Sigmoid colon (tissue), 4 donors: ENCODE measurements at regions not wholly inside any gene's neighbourhood (a gene's known extent, or its start where the extent isn't known, plus 50 kb on each side); places are given as distances from the start of the nearest gene placed in this dataset.

Experiments
- CTCF ChIP-seq, 4 experiments: fragments of 450-650 bp in 3 of 4; fragments of 200-600 bp in 1 of 4; IDR thresholded peaks; one replicate each; pipeline ENCODE4 v1.5.1; 2016 to 2019; ENCODE audit warnings: antibody characterized with exemption in 4 of 4, mild to moderate bottlenecking in 3 of 4, moderate library complexity in 2 of 4
- POLR2A ChIP-seq, 2 donors: fragments of 450-650 bp; IDR thresholded peaks; one replicate each; pipeline ENCODE4 v1.6.1; 2016; ENCODE audit warnings: antibody characterized with exemption in 2 of 2, mild to moderate bottlenecking in 2 of 2, moderate library complexity in 2 of 2
- POLR2AphosphoS5 ChIP-seq, 4 donors: sonication (generic); formaldehyde crosslinking; IDR thresholded peaks; one replicate each; pipeline ENCODE4 v1.6.1; 2017; ENCODE audit warnings: antibody characterized with exemption in 4 of 4

GRCh38 chr3:25099666-25100065 lies 328.4 kb upstream of the RARB start:
- TF ChIP-seq POLR2A (IDR thresholded peaks at IDR 0.05) (no peak), POLR2AphosphoS5 (IDR thresholded peaks at IDR 0.05) (no peak), CTCF (IDR thresholded peaks at IDR 0.05) (no peak)
